DOHH2 (cell line): ENCODE measurements at regions not wholly inside any gene's neighbourhood (a gene's known extent, or its start where the extent isn't known, plus 50 kb on each side); places are given as distances from the start of the nearest gene placed in this dataset.

Source experiments
- H3F3A ChIP-seq: fragments of 200-600 bp; sonication (generic), shearing (Covaris generic); 2 replicates; pipeline ENCODE4 v1.6.0; 2016; ENCODE audit warnings: antibody characterized with exemption, mild to moderate bottlenecking; ENCODE audit not compliant: control insufficient read depth, insufficient read depth
- H3K27ac ChIP-seq: fragments of 200-600 bp; sonication (generic); 2 replicates; pipeline ENCODE4 v1.5.1; 2014; ENCODE audit warnings: low read depth, mild to moderate bottlenecking, low read length, moderate library complexity
- H3K27me3 ChIP-seq: fragments of 200-600 bp; sonication (generic); 2 replicates; pipeline ENCODE4 v1.6.1; 2014; ENCODE audit warnings: mild to moderate bottlenecking, low read length, mixed read lengths; ENCODE audit not compliant: control insufficient read depth
- H3K36me3 ChIP-seq: fragments of 200-600 bp; sonication (generic); 2 replicates; pipeline ENCODE4 v1.6.1; 2014; ENCODE audit warnings: mild to moderate bottlenecking, low read length, moderate library complexity, mixed read lengths; ENCODE audit not compliant: control insufficient read depth
- H3K4me1 ChIP-seq: fragments of 200-600 bp; sonication (generic); 2 replicates; pipeline ENCODE4 v1.6.1; 2014; ENCODE audit warnings: mild to moderate bottlenecking, low read length, mixed read lengths; ENCODE audit not compliant: control insufficient read depth
- H3K4me2 ChIP-seq: fragments of 200-600 bp; sonication (generic); 2 replicates; pipeline ENCODE4 v1.6.0; 2014; ENCODE audit warnings: mild to moderate bottlenecking, low read length, moderate library complexity
- H3K4me3 ChIP-seq: fragments of 200-600 bp; sonication (generic); 2 replicates; pipeline ENCODE4 v1.5.1; 2014; ENCODE audit warnings: mild to moderate bottlenecking, low read length, mixed read lengths
- H3K79me2 ChIP-seq: fragments of 200-600 bp; sonication (generic); 2 replicates; pipeline ENCODE4 v1.6.1; 2014; ENCODE audit warnings: mild to moderate bottlenecking, low read length, mixed read lengths; ENCODE audit not compliant: control insufficient read depth
- H3K9me2 ChIP-seq: fragments of 200-600 bp; sonication (generic); replicated peaks from 2 replicates; pipeline ENCODE4 v1.6.1; 2014; ENCODE audit warnings: mild to moderate bottlenecking, low read length, mixed read lengths; ENCODE audit not compliant: control insufficient read depth
- H3K9me3 ChIP-seq: fragments of 200-600 bp; sonication (generic); 2 replicates; pipeline ENCODE4 v1.6.1; 2014; ENCODE audit warnings: antibody characterized with exemption, low read length, mixed read lengths; ENCODE audit not compliant: control insufficient read depth, insufficient read depth
- H4K20me1 ChIP-seq: fragments of 200-600 bp; sonication (generic); 2 replicates; pipeline ENCODE4 v1.6.0; 2014; ENCODE audit warnings: low read depth, mild to moderate bottlenecking, antibody characterized with exemption, low read length, moderate library complexity; ENCODE audit not compliant: control insufficient read depth, insufficient read depth
- EZH2phosphoT487 ChIP-seq: fragments of 200-600 bp; sonication (generic); IDR thresholded peaks from 2 replicates; pipeline ENCODE4 v1.6.1; 2017; ENCODE audit warnings: borderline replicate concordance, mild to moderate bottlenecking, antibody characterized with exemption, low read length, moderate library complexity, mixed read lengths
- TF ChIP-seq, protein P1 (sequence below): fragments of 200-600 bp; sonication (generic); IDR thresholded peaks from one replicate; pipeline ENCODE4 v1.5.1; 2014; ENCODE audit warnings: antibody characterized with exemption, mild to moderate bottlenecking, low read depth, low read length; ENCODE audit not compliant: poor library complexity, severe bottlenecking

- H3K79me2 ChIP-seq = no peaks in the 10 kb centered on the region
- no peaks in the 10 kb centered on the region for H3F3A ChIP-seq
- no peak overlapping the region for H3K27ac ChIP-seq
- H3K4me1 ChIP-seq = no peaks in the 10 kb centered on the region
- H3K4me3 ChIP-seq = no peak overlapping the region
- no peaks in the 10 kb centered on the region for H3K9me2 ChIP-seq
- peaks cover 3% of the 10 kb centered on the region; the same call in 1 of the 2 replicates for H3K27me3 ChIP-seq
- no peaks in the 10 kb centered on the region for H4K20me1 ChIP-seq
- TF ChIP-seq, protein P1, sequence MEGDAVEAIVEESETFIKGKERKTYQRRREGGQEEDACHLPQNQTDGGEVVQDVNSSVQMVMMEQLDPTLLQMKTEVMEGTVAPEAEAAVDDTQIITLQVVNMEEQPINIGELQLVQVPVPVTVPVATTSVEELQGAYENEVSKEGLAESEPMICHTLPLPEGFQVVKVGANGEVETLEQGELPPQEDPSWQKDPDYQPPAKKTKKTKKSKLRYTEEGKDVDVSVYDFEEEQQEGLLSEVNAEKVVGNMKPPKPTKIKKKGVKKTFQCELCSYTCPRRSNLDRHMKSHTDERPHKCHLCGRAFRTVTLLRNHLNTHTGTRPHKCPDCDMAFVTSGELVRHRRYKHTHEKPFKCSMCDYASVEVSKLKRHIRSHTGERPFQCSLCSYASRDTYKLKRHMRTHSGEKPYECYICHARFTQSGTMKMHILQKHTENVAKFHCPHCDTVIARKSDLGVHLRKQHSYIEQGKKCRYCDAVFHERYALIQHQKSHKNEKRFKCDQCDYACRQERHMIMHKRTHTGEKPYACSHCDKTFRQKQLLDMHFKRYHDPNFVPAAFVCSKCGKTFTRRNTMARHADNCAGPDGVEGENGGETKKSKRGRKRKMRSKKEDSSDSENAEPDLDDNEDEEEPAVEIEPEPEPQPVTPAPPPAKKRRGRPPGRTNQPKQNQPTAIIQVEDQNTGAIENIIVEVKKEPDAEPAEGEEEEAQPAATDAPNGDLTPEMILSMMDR = no peak
- TF ChIP-seq EZH2phosphoT487 = no peak
- no peaks in the 10 kb centered on the region for H3K9me3 ChIP-seq
- H3K4me2 ChIP-seq = no peak overlapping the region
- no peaks in the 10 kb centered on the region for H3K36me3 ChIP-seq
Measured at GRCh38 chr6:148251891-148252290, 90.7 kb upstream of the SASH1 start.

GRCh38 chr6:148257810-148258209, 84.8 kb upstream of the SASH1 start:
- H3K27me3 ChIP-seq = no peaks in the 10 kb centered on the region
- no peak overlapping the region for H3K4me3 ChIP-seq
- H3K79me2 ChIP-seq = no peaks in the 10 kb centered on the region
- H3K9me2 ChIP-seq = no peaks in the 10 kb centered on the region
- no peak overlapping the region for H3K4me2 ChIP-seq
- no peaks in the 10 kb centered on the region for H3K9me3 ChIP-seq
- no peak overlapping the region for H3K27ac ChIP-seq
- H3F3A ChIP-seq = no peaks in the 10 kb centered on the region
- no peaks in the 10 kb centered on the region for H3K36me3 ChIP-seq
- TF ChIP-seq, protein P1 = no peak
- no peak for TF ChIP-seq EZH2phosphoT487
- H4K20me1 ChIP-seq = no peaks in the 10 kb centered on the region
- H3K4me1 ChIP-seq = no peaks in the 10 kb centered on the region

DNA sequence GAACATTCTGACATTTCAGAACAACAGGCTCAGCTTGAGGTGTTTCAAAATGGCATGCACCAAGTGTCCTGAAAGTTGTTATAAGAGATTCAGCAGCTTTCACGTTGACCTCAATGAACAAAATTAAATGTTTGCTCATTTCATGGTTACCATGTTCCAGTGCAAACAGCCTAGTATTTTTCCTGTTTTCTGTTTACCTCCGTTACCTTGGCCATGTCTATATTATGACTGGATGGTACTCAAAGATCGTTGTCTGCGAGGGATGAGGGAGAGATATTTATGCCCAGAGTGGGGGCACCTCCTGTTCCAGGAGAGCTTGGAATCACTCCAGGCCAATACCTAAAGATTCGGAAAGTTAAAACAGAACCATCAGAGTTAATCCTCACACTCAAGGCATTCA, 83.8 kb upstream of the SASH1 start:
- TF ChIP-seq, protein P1 = no peak
- no peak for TF ChIP-seq EZH2phosphoT487
- H3F3A ChIP-seq = no peaks in the 10 kb centered on the region
- no peaks in the 10 kb centered on the region for H3K36me3 ChIP-seq
- no peaks in the 10 kb centered on the region for H3K27me3 ChIP-seq
- H3K79me2 ChIP-seq = no peaks in the 10 kb centered on the region
- no peak overlapping the region for H3K4me2 ChIP-seq
- no peaks in the 10 kb centered on the region for H4K20me1 ChIP-seq
- H3K4me1 ChIP-seq = no peaks in the 10 kb centered on the region
- no peaks in the 10 kb centered on the region for H3K9me2 ChIP-seq
- H3K9me3 ChIP-seq = no peaks in the 10 kb centered on the region
- H3K27ac ChIP-seq = no peak overlapping the region
- no peak overlapping the region for H3K4me3 ChIP-seq

DNA sequence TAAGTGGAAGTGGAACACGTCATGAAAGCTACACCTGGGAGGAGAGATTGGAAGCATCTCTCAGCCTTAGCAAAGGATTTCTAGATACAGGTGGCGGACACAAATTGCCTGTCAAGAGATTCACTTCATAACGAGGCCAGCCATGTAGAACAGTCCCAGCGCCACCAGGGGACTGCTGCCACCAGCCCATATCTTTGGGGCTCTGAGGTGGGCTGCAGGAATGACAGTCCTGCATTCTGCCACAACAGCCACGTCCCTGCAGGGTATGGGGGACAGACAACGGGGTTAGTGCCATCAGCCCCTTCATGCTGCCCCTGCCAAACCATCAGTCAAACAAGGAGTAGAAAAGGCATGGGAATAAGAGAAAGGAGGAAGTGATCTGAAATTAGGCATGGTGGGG, 81.2 kb upstream of the SASH1 start:
- Histone ChIP-seq H3K4me2 (no peak overlapping the region), H3F3A (no peaks in the 10 kb centered on the region), H3K9me3 (no peaks in the 10 kb centered on the region), H3K4me3 (no peak overlapping the region), H3K4me1 (no peaks in the 10 kb centered on the region), H3K79me2 (no peaks in the 10 kb centered on the region), H3K9me2 (no peaks in the 10 kb centered on the region), H3K27ac (no peak overlapping the region), H4K20me1 (no peaks in the 10 kb centered on the region), H3K27me3 (no peaks in the 10 kb centered on the region), H3K36me3 (no peaks in the 10 kb centered on the region)
- TF ChIP-seq EZH2phosphoT487 = no peak
- TF ChIP-seq, protein P1 = no peak
